ENCODE measurements at regions not wholly inside any gene's neighbourhood (a gene's known extent, or its start where the extent isn't known, plus 50 kb on each side); places are given as distances from the start of the nearest gene placed in this dataset.

GRCh38 chr5:17732351-17732923 lies 98.2 kb downstream of the TAF11L14 start:
- BruUV-seq (replicated peaks) = no TSS peak
- DNase-seq = no peak
- intact Hi-C loops (cut with micrococcal nuclease; ENCODE audit: unreplicated experiment) = no loop called here

DNA sequence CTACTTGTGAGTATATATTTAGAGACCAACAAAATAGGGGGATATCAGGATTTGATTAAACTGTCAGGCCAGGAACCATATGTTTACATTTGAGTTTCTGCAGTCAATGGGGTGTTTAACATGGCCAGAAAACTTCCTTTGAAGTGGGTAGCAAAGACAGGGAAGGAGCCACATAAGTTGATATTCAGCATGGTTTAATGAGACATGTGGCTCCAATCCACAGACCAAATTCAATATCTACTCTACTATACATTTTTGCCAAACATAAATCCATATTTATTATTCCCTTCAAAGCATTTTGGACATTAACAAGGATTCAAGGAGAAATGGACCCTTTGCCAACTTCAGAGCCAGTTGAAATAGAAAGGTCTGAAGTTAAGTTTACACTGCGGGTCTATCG lies 99.8 kb downstream of the TAF11L14 start:
- intact Hi-C loops (cut with micrococcal nuclease; ENCODE audit: unreplicated experiment) = no loop called here
- H3K27ac Mint-ChIP-seq (ENCODE audit: unreplicated experiment) = no peak overlapping the region
- H3K4me1 Mint-ChIP-seq (ENCODE audit: low read depth, unreplicated experiment) = no peaks in the 10 kb centered on the region
- no peak overlapping the region for H3K4me3 Mint-ChIP-seq (ENCODE audit: low read depth, unreplicated experiment)
- no peaks in the 10 kb centered on the region for H3K27me3 Mint-ChIP-seq (ENCODE audit: unreplicated experiment)
- peaks cover 18% of the 10 kb centered on the region for H3K9me3 Mint-ChIP-seq (ENCODE audit: low read depth, unreplicated experiment)
- BruUV-seq (replicated peaks) = no TSS peak
- TF ChIP-seq CTCF (IDR thresholded peaks at IDR 0.05; ENCODE audit: unreplicated experiment) = no peak
- CTCF ChIA-PET = no interaction called here
- DNase-seq = no peak
- no peaks in the 10 kb centered on the region for H3K36me3 Mint-ChIP-seq (ENCODE audit: insufficient read depth, unreplicated experiment)

More at GRCh38 chr5:17732351-17732923, 98.2 kb downstream of the TAF11L14 start:
- CTCF ChIA-PET = no interaction called here
- no peak overlapping the region for H3K4me3 Mint-ChIP-seq (ENCODE audit: low read depth, unreplicated experiment)
- no peak for TF ChIP-seq CTCF (IDR thresholded peaks at IDR 0.05; ENCODE audit: unreplicated experiment)
- peaks cover 14% of the 10 kb centered on the region for H3K9me3 Mint-ChIP-seq (ENCODE audit: low read depth, unreplicated experiment)
- H3K36me3 Mint-ChIP-seq (ENCODE audit: insufficient read depth, unreplicated experiment) = no peaks in the 10 kb centered on the region
- no peak overlapping the region for H3K27ac Mint-ChIP-seq (ENCODE audit: unreplicated experiment)
- H3K4me1 Mint-ChIP-seq (ENCODE audit: low read depth, unreplicated experiment) = no peaks in the 10 kb centered on the region
- H3K27me3 Mint-ChIP-seq (ENCODE audit: unreplicated experiment) = no peaks in the 10 kb centered on the region

GRCh38 chr5:17735761-17736160 lies 101.5 kb downstream of the TAF11L14 start:
- no TSS peak for BruUV-seq (replicated peaks)
- CTCF ChIA-PET = no interaction called here
- no peak overlapping the region for H3K27ac Mint-ChIP-seq (ENCODE audit: unreplicated experiment)
- H3K27me3 Mint-ChIP-seq (ENCODE audit: unreplicated experiment) = no peaks in the 10 kb centered on the region
- intact Hi-C loops (cut with micrococcal nuclease; ENCODE audit: unreplicated experiment) = no loop called here
- no peak for DNase-seq
- H3K4me1 Mint-ChIP-seq (ENCODE audit: low read depth, unreplicated experiment) = no peaks in the 10 kb centered on the region
- H3K36me3 Mint-ChIP-seq (ENCODE audit: insufficient read depth, unreplicated experiment) = no peaks in the 10 kb centered on the region
- no peak overlapping the region for H3K4me3 Mint-ChIP-seq (ENCODE audit: low read depth, unreplicated experiment)
- H3K9me3 Mint-ChIP-seq (ENCODE audit: low read depth, unreplicated experiment) = peaks cover 10% of the 10 kb centered on the region
- TF ChIP-seq CTCF (IDR thresholded peaks at IDR 0.05; ENCODE audit: unreplicated experiment) = no peak

- intact Hi-C loops (cut with micrococcal nuclease; ENCODE audit: unreplicated experiment) = no loop called here
- H3K4me3 Mint-ChIP-seq (ENCODE audit: low read depth, unreplicated experiment) = no peak overlapping the region
- no peaks in the 10 kb centered on the region for H3K36me3 Mint-ChIP-seq (ENCODE audit: insufficient read depth, unreplicated experiment)
- peaks cover 10% of the 10 kb centered on the region for H3K9me3 Mint-ChIP-seq (ENCODE audit: low read depth, unreplicated experiment)
- TF ChIP-seq CTCF (IDR thresholded peaks at IDR 0.05; ENCODE audit: unreplicated experiment) = no peak
- DNase-seq = no peak
- no peak overlapping the region for H3K27ac Mint-ChIP-seq (ENCODE audit: unreplicated experiment)
- no peaks in the 10 kb centered on the region for H3K4me1 Mint-ChIP-seq (ENCODE audit: low read depth, unreplicated experiment)
- H3K27me3 Mint-ChIP-seq (ENCODE audit: unreplicated experiment) = no peaks in the 10 kb centered on the region
- CTCF ChIA-PET = no interaction called here
- no TSS peak for BruUV-seq (replicated peaks)
Measured at GRCh38 chr5:17737092-17737491, 102.8 kb downstream of the TAF11L14 start.
